Erythroblast (primary cell): ENCODE measurements at regions not wholly inside any gene's neighbourhood (a gene's known extent, or its start where the extent isn't known, plus 50 kb on each side); places are given as distances from the start of the nearest gene placed in this dataset.

ENCODE experiments used
- GATA1 ChIP-seq: IDR thresholded peaks from 2 replicates; pipeline ENCODE4 v1.6.1; 2011; ENCODE audit warnings: low read depth, mild to moderate bottlenecking, control low read depth, low read length, moderate library complexity
- POLR2A ChIP-seq: IDR thresholded peaks from 2 replicates; pipeline ENCODE4 v1.6.1; 2011; ENCODE audit warnings: mild to moderate bottlenecking, low read length

- TF ChIP-seq POLR2A (no peak), GATA1 (no peak)
Measured at GRCh38 chr2:52074130-52074719, 1042.3 kb upstream of the NRXN1 start.
